IMR-90 (cell line): ENCODE measurements at regions not wholly inside any gene's neighbourhood (a gene's known extent, or its start where the extent isn't known, plus 50 kb on each side); places are given as distances from the start of the nearest gene placed in this dataset.

ENCODE experiments used
- ATAC-seq: fragments of 200-7000 bp; cut with Tn5 transposase; 2 replicates; pipeline ENCODE4 v1.9.1; 2020; ENCODE audit warnings: low read depth, mild to moderate bottlenecking, moderate library complexity
- BruUV-seq: library from RNA; stranded (reverse); fragments of 400-500 nt; replicated peaks from 2 replicates; lab custom pipeline; 2021; lab: Mats Ljungman, UMichigan
- CTCF ChIA-PET: fragments of 300-600 bp; formaldehyde crosslinking; extraction: SDS; loops from one replicate; lab custom pipeline; 2021; ENCODE audit warnings: antibody characterized with exemption; lab: Yijun Ruan, JAX
- POLR2A ChIA-PET: fragments of 300-600 bp; sonication (Branson Sonifier 250); formaldehyde crosslinking; loops from one replicate; lab custom pipeline; 2022; ENCODE audit warnings: antibody characterized with exemption; ENCODE audit not compliant: unreplicated experiment; lab: Charles Lee
- DNase-seq: peaks from one replicate; pipeline ENCODE4 v3.0.0; 2013
- H2AFZ ChIP-seq: replicated peaks from 2 replicates; pipeline ENCODE3; 2013; ENCODE audit warnings: low read length, mild to moderate bottlenecking; ENCODE audit not compliant: poor library complexity
- H2AK5ac ChIP-seq: 2 replicates; pipeline ENCODE4 v1.6.1; 2013; ENCODE audit warnings: low read depth, low read length, inconsistent platforms
- H2AK9ac ChIP-seq: replicated peaks from 2 replicates; pipeline ENCODE3; 2013; ENCODE audit warnings: mild to moderate bottlenecking, low read depth, low read length, moderate library complexity; ENCODE audit not compliant: poor library complexity
- H2BK120ac ChIP-seq: 2 replicates; pipeline ENCODE4 v1.6.1; 2013; ENCODE audit warnings: low read depth, low read length, inconsistent platforms
- H2BK15ac ChIP-seq: 3 replicates; pipeline ENCODE4 v1.6.1; 2013; ENCODE audit warnings: low read depth, low read length, inconsistent platforms
- H2BK20ac ChIP-seq: 2 replicates; pipeline ENCODE4 v1.6.1; 2013; ENCODE audit warnings: low read depth, mild to moderate bottlenecking, inconsistent platforms, low read length, moderate library complexity
- H2BK5ac ChIP-seq: 2 replicates; pipeline ENCODE4 v1.6.1; 2013; ENCODE audit warnings: mild to moderate bottlenecking, low read depth, low read length, inconsistent platforms; ENCODE audit not compliant: poor library complexity, severe bottlenecking
- H3K14ac ChIP-seq: replicated peaks from 2 replicates; pipeline ENCODE4 v1.6.1; 2013; ENCODE audit warnings: low read depth, low read length, inconsistent platforms
- H3K18ac ChIP-seq: 2 replicates; pipeline ENCODE4 v1.6.1; 2013; ENCODE audit warnings: low read depth, low read length, control low read depth
- H3K23ac ChIP-seq: 2 replicates; pipeline ENCODE4 v1.6.1; 2013; ENCODE audit warnings: low read depth, low read length, inconsistent platforms
- H3K27ac ChIP-seq: 2 replicates; pipeline ENCODE4 v1.5.1; 2013; ENCODE audit warnings: mild to moderate bottlenecking, control low read depth, low read length; ENCODE audit not compliant: insufficient read depth
- H3K27me3 ChIP-seq: 2 replicates; pipeline ENCODE4 v1.6.1; 2013; ENCODE audit warnings: low read length; ENCODE audit not compliant: control insufficient read depth, insufficient read depth
- H3K36me3 ChIP-seq: 2 replicates; pipeline ENCODE4 v1.6.1; 2013; ENCODE audit warnings: low read length, mixed read lengths; ENCODE audit not compliant: control insufficient read depth, insufficient read depth
- H3K4ac ChIP-seq: 2 replicates; pipeline ENCODE4 v1.6.1; 2013; ENCODE audit warnings: low read depth, low read length, inconsistent platforms
- H3K4me1 ChIP-seq: 2 replicates; pipeline ENCODE4 v1.6.1; 2013; ENCODE audit warnings: low read length, mixed read lengths; ENCODE audit not compliant: control insufficient read depth, insufficient read depth
- H3K4me2 ChIP-seq: 2 replicates; pipeline ENCODE4 v1.6.1; 2013; ENCODE audit warnings: low read depth, mild to moderate bottlenecking, control low read depth, low read length, moderate library complexity
- H3K4me3 ChIP-seq: 2 replicates; pipeline ENCODE4 v1.5.1; 2013; ENCODE audit warnings: low read depth, mild to moderate bottlenecking, control low read depth, low read length, moderate library complexity; ENCODE audit not compliant: insufficient read depth
- H3K56ac ChIP-seq: 2 replicates; pipeline ENCODE4 v1.6.1; 2013; ENCODE audit warnings: low read length, inconsistent platforms; ENCODE audit not compliant: insufficient read depth; ENCODE audit errors: extremely low read depth
- H3K79me1 ChIP-seq, 2 experiments: 2 replicates each; pipeline ENCODE4 v1.6.1; 2013; ENCODE audit warnings: low read length in 2 of 2, inconsistent platforms in 1 of 2, low read depth in 1 of 2
- H3K9ac ChIP-seq: 2 replicates; pipeline ENCODE4 v1.6.1; 2013; ENCODE audit warnings: low read depth, low read length, control low read depth
- H3K9me1 ChIP-seq: 2 replicates; pipeline ENCODE4 v1.6.1; 2013; ENCODE audit warnings: low read length, inconsistent platforms; ENCODE audit not compliant: insufficient read depth
- H3K9me3 ChIP-seq: 2 replicates; pipeline ENCODE4 v1.6.1; 2013; ENCODE audit warnings: low read length; ENCODE audit not compliant: control insufficient read depth, insufficient read depth
- H4K20me1 ChIP-seq: 2 replicates; pipeline ENCODE4 v1.6.1; 2013; ENCODE audit warnings: low read length, inconsistent platforms; ENCODE audit not compliant: insufficient read depth
- H4K5ac ChIP-seq: 2 replicates; pipeline ENCODE4 v1.6.1; 2013; ENCODE audit warnings: mild to moderate bottlenecking, low read depth, low read length, control low read depth
- H4K8ac ChIP-seq, 2 experiments: 2 replicates each; pipeline ENCODE4 v1.6.1; 2013; ENCODE audit warnings: low read depth in 2 of 2, low read length in 2 of 2, control low read depth in 1 of 2, inconsistent platforms in 1 of 2
- H4K91ac ChIP-seq: 2 replicates; pipeline ENCODE4 v1.6.1; 2013; ENCODE audit warnings: low read depth, low read length, inconsistent platforms; ENCODE audit not compliant: insufficient read depth
- CEBPB ChIP-seq: IDR thresholded peaks from 2 replicates; pipeline ENCODE4 v1.6.1; 2012; ENCODE audit warnings: low read depth, low read length, improper control_type of control experiment
- FOS ChIP-seq: fragments of 150-350 bp; IDR thresholded peaks from 2 replicates; pipeline ENCODE4 v1.6.1; 2016; ENCODE audit warnings: low read depth, low read length
- MXI1 ChIP-seq: IDR thresholded peaks from 2 replicates; pipeline ENCODE4 v1.6.1; 2012; ENCODE audit warnings: low read depth, mild to moderate bottlenecking, low read length, moderate library complexity, borderline replicate concordance
- POLR2A ChIP-seq: IDR thresholded peaks from 2 replicates; pipeline ENCODE4 v1.6.1; 2012; ENCODE audit warnings: mild to moderate bottlenecking, low read depth, low read length
- RAD21 ChIP-seq: IDR thresholded peaks from 2 replicates; pipeline ENCODE4 v1.6.1; 2012; ENCODE audit warnings: low read length, improper control_type of control experiment
- RFX5 ChIP-seq: IDR thresholded peaks from 2 replicates; pipeline ENCODE4 v1.8.0; 2012; ENCODE audit warnings: low read depth, mild to moderate bottlenecking, low read length, moderate library complexity
- WGBS, 2 experiments: methylation state at CpG; one replicate each; pipeline versions ENCODE4 v1.1.5 to v1.1.7; 2013; ENCODE audit warnings: missing lambda C conversion rate in 2 of 2; ENCODE audit not compliant: insufficient read length in 1 of 2; ENCODE audit errors: extremely low coverage in 2 of 2; 5-methylcytosine and 5-hydroxymethylcytosine counted together
- dilution Hi-C: fragments of 300-500 bp; cut with HindIII; formaldehyde crosslinking; loops from one replicate; pipeline ENCODE4 v1.14.3; 2018; ENCODE audit warnings: low sequenced_read_pairs; ENCODE audit not compliant: unreplicated experiment
- in situ Hi-C: fragments of 300-500 bp; cut with MboI; formaldehyde crosslinking; loops from 3 replicates; pipeline ENCODE4 v1.14.3; 2019; ENCODE audit warnings: low sequenced_read_pairs, inconsistent platforms, mixed read lengths
- intact Hi-C: fragments of 100-400 bp; cut with micrococcal nuclease; formaldehyde crosslinking; loops from 2 replicates; pipeline ENCODE4 v1.10.0; 2022
- TF ChIP-seq, protein P1 (sequence below): conservative IDR thresholded peaks from 2 replicates; pipeline ENCODE4 v1.5.1; 2012; ENCODE audit warnings: mild to moderate bottlenecking, low read depth, low read length, improper control_type of control experiment

DNA sequence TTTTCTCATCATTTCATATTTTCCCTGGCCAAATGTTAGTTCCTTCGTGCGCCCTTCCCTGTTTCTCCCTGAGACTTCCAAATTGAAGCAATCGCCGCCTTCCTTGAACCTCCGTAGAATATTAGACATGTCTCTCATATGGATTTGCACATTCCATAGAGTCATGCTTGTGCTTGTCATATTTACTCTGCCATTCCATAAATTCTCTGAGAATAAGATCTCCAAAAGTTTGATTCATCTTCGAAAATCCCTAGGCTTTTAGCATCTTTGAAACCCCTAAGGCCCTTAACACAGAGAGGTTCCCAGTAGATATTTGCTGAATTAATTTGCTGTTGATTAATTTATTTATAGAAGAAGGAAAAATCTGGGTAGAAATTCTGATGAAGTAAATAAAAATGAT, 202.2 kb upstream of the PIK3C3 start:
- Histone ChIP-seq H3K36me3 (no peaks in the 10 kb centered on the region), H2AK5ac (no peak overlapping the region), H3K27me3 (no peaks in the 10 kb centered on the region), H2BK15ac (no peak overlapping the region), H2AFZ (no peak overlapping the region), H3K56ac (no peak overlapping the region), H3K9me3 (no peaks in the 10 kb centered on the region), H2AK9ac (no peak overlapping the region), H3K4me3 (no peak overlapping the region), H3K23ac (no peak overlapping the region), H4K8ac (no peak overlapping the region), H2BK20ac (no peak overlapping the region), H3K18ac (no peak overlapping the region), H4K5ac (no peak overlapping the region), H3K79me1 (no peaks in the 10 kb centered on the region), H3K9me1 (no peaks in the 10 kb centered on the region), H3K27ac (no peak overlapping the region), H4K91ac (no peak overlapping the region), H2BK5ac (no peak overlapping the region), H3K14ac (no peak overlapping the region), H3K9ac (no peak overlapping the region), H3K4ac (no peak overlapping the region), H2BK120ac (no peak overlapping the region), H3K4me2 (no peak overlapping the region), H3K4me1 (no peaks in the 10 kb centered on the region), H4K20me1 (no peaks in the 10 kb centered on the region)
- DNase-seq, result no peak
- intact Hi-C loops (no loop called here), in situ Hi-C loops (no loop called here), dilution Hi-C loops (no loop called here)
- BruUV-seq, result no TSS peak
- POLR2A ChIA-PET, result no interaction called here
- WGBS, 2 experiments, result no CpG with 5 or more reads among the region's 6 CpGs
- no peak for TF ChIP-seq MXI1
- TF ChIP-seq FOS, result no peak
- no peak for TF ChIP-seq RAD21
- TF ChIP-seq POLR2A, result no peak
- TF ChIP-seq CEBPB, result no peak
- TF ChIP-seq RFX5, result no peak
- TF ChIP-seq, protein P1, sequence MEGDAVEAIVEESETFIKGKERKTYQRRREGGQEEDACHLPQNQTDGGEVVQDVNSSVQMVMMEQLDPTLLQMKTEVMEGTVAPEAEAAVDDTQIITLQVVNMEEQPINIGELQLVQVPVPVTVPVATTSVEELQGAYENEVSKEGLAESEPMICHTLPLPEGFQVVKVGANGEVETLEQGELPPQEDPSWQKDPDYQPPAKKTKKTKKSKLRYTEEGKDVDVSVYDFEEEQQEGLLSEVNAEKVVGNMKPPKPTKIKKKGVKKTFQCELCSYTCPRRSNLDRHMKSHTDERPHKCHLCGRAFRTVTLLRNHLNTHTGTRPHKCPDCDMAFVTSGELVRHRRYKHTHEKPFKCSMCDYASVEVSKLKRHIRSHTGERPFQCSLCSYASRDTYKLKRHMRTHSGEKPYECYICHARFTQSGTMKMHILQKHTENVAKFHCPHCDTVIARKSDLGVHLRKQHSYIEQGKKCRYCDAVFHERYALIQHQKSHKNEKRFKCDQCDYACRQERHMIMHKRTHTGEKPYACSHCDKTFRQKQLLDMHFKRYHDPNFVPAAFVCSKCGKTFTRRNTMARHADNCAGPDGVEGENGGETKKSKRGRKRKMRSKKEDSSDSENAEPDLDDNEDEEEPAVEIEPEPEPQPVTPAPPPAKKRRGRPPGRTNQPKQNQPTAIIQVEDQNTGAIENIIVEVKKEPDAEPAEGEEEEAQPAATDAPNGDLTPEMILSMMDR, result no peak
- no peak for ATAC-seq
- CTCF ChIA-PET, result no interaction called here
